ENCODE measurements at regions not wholly inside any gene's neighbourhood (a gene's known extent, or its start where the extent isn't known, plus 50 kb on each side); places are given as distances from the start of the nearest gene placed in this dataset.

- TF ChIP-seq CTCF (IDR thresholded peaks at IDR 0.05; ENCODE audit: insufficient read depth, low read length, poor library complexity, severe bottlenecking): no peak
- no peak for TF ChIP-seq EZH2phosphoT487 (conservative IDR thresholded peaks at IDR 0.05; ENCODE audit: low read length)
Observed at GRCh38 chr6:140360651-140361050, 986.2 kb upstream of the CITED2 start.
